OCI-LY1 (cell line): ENCODE measurements at regions not wholly inside any gene's neighbourhood (a gene's known extent, or its start where the extent isn't known, plus 50 kb on each side); places are given as distances from the start of the nearest gene placed in this dataset.

Experiments
- H2AFZ ChIP-seq: fragments of 200-600 bp; sonication (generic), shearing (Covaris generic); 2 replicates; pipeline ENCODE4 v1.6.0; 2014; ENCODE audit warnings: antibody characterized with exemption, mild to moderate bottlenecking, low read length
- H3F3A ChIP-seq: fragments of 200-600 bp; sonication (generic), shearing (Covaris generic); 2 replicates; pipeline ENCODE4 v1.6.0; 2014; ENCODE audit warnings: mild to moderate bottlenecking, antibody characterized with exemption, low read length, moderate library complexity; ENCODE audit not compliant: insufficient read depth
- H3K27ac ChIP-seq: fragments of 200-600 bp; sonication (generic); 2 replicates; pipeline ENCODE4 v1.5.1; 2014; ENCODE audit warnings: low read length, mixed run types, mild to moderate bottlenecking, low read depth; ENCODE audit not compliant: poor library complexity, severe bottlenecking
- H3K27me3 ChIP-seq: fragments of 200-600 bp; sonication (generic); 2 replicates; pipeline ENCODE4 v1.6.0; 2014; ENCODE audit warnings: antibody characterized with exemption, mild to moderate bottlenecking, low read length, moderate library complexity; ENCODE audit not compliant: insufficient read depth
- H3K36me3 ChIP-seq: fragments of 200-600 bp; sonication (generic); 2 replicates; pipeline ENCODE4 v1.6.1; 2014; ENCODE audit warnings: mild to moderate bottlenecking, antibody characterized with exemption, low read length, moderate library complexity, mixed read lengths; ENCODE audit not compliant: insufficient read depth
- H3K4me1 ChIP-seq: fragments of 200-600 bp; sonication (generic); 2 replicates; pipeline ENCODE4 v1.5.1; 2014; ENCODE audit warnings: mild to moderate bottlenecking, low read length, moderate library complexity; ENCODE audit not compliant: insufficient read depth, severe bottlenecking
- H3K4me2 ChIP-seq: fragments of 200-600 bp; sonication (generic), shearing (Covaris generic); 2 replicates; pipeline ENCODE4 v1.6.1; 2014; ENCODE audit warnings: low read length
- H3K4me3 ChIP-seq: fragments of 200-600 bp; sonication (generic); 2 replicates; pipeline ENCODE4 v1.5.1; 2014; ENCODE audit warnings: low read length, low read depth, mild to moderate bottlenecking, mixed read lengths; ENCODE audit not compliant: poor library complexity, severe bottlenecking
- H3K79me2 ChIP-seq: fragments of 200-600 bp; shearing (Covaris generic); 2 replicates; pipeline ENCODE4 v1.6.1; 2016; ENCODE audit warnings: mixed run types, low read length, mixed read lengths; ENCODE audit not compliant: insufficient read depth
- H3K9ac ChIP-seq: fragments of 200-600 bp; sonication (generic), shearing (Covaris generic); 2 replicates; pipeline ENCODE4 v1.6.1; 2014; ENCODE audit warnings: mild to moderate bottlenecking, low read length, mixed read lengths
- H3K9me2 ChIP-seq: fragments of 200-600 bp; sonication (generic), shearing (Covaris generic); 2 replicates; pipeline ENCODE4 v1.6.1; 2014; ENCODE audit warnings: low read depth, mild to moderate bottlenecking, low read length, mixed read lengths
- H3K9me3 ChIP-seq: fragments of 200-600 bp; shearing (Covaris generic); 2 replicates; pipeline ENCODE4 v1.6.1; 2014; ENCODE audit warnings: low read length, mixed read lengths
- H4K20me1 ChIP-seq: fragments of 200-600 bp; sonication (generic), shearing (Covaris generic); 2 replicates; pipeline ENCODE4 v1.6.0; 2016; ENCODE audit warnings: mild to moderate bottlenecking, low read length; ENCODE audit not compliant: insufficient read depth
- EZH2 ChIP-seq: fragments of 200-600 bp; sonication (generic), shearing (Covaris generic); IDR thresholded peaks from 2 replicates; pipeline ENCODE4 v1.8.0; 2017; ENCODE audit warnings: borderline replicate concordance, mixed run types, mild to moderate bottlenecking, antibody characterized with exemption, low read length, moderate library complexity, mixed read lengths
- TF ChIP-seq, protein P1 (sequence below): fragments of 200-600 bp; sonication (generic), shearing (Covaris generic); IDR thresholded peaks from 2 replicates; pipeline ENCODE4 v1.5.1; 2017; ENCODE audit warnings: mild to moderate bottlenecking, antibody characterized with exemption, low read length, moderate library complexity, mixed read lengths

DNA sequence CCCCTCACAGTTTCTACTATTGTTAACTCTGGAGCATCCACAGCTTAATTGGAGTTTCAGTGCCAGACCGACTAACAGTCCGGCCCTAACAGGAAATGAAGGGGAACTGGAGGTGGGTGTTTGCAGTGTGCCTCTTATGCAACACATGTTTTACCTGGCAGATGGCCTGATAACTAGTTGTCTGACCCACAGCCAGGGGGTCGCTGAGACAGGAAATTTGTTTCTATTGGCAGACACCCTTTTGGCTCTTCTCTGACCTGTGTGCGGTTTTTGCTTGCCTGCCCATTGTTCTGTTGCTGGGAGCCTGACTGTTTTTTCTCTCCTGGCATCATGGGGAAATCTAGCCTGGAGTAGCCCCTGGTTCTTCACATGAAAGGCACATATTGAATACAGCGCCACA is 1329.8 kb downstream of the DSC3 start:
- no peaks in the 10 kb centered on the region for H3K79me2 ChIP-seq
- H3K4me2 ChIP-seq, result no peak overlapping the region
- H3K9me3 ChIP-seq, result no peaks in the 10 kb centered on the region
- no peak overlapping the region for H3K9ac ChIP-seq
- no peaks in the 10 kb centered on the region for H3K4me1 ChIP-seq
- H3K27ac ChIP-seq, result no peak overlapping the region
- no peaks in the 10 kb centered on the region for H3F3A ChIP-seq
- H3K9me2 ChIP-seq, result no peaks in the 10 kb centered on the region
- no peak overlapping the region for H3K4me3 ChIP-seq
- no peak overlapping the region for H2AFZ ChIP-seq
- no peak for TF ChIP-seq EZH2
- TF ChIP-seq, protein P1, sequence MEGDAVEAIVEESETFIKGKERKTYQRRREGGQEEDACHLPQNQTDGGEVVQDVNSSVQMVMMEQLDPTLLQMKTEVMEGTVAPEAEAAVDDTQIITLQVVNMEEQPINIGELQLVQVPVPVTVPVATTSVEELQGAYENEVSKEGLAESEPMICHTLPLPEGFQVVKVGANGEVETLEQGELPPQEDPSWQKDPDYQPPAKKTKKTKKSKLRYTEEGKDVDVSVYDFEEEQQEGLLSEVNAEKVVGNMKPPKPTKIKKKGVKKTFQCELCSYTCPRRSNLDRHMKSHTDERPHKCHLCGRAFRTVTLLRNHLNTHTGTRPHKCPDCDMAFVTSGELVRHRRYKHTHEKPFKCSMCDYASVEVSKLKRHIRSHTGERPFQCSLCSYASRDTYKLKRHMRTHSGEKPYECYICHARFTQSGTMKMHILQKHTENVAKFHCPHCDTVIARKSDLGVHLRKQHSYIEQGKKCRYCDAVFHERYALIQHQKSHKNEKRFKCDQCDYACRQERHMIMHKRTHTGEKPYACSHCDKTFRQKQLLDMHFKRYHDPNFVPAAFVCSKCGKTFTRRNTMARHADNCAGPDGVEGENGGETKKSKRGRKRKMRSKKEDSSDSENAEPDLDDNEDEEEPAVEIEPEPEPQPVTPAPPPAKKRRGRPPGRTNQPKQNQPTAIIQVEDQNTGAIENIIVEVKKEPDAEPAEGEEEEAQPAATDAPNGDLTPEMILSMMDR, result no peak
- H4K20me1 ChIP-seq, result no peaks in the 10 kb centered on the region
- no peaks in the 10 kb centered on the region for H3K36me3 ChIP-seq
- H3K27me3 ChIP-seq, result no peaks in the 10 kb centered on the region

DNA sequence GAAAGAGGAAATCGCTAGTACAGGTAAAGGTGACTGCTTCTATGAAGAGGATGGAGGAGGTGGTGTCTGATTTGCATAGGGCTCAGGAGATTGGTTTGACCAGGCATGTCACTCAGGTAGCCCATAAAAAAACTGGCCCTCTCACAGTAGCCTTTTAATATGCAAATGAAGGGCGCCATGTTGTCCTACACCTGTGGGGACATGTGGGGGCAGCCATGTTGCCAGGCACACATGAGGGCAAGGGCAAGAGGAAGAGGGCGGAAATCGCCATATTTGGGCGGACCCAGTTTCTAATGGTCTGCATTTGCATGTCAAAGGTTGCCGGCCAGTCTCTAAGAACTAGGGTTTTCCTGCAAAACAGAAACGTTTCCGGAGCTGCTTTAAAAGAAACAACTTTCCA is 1330.6 kb downstream of the DSC3 start:
- Histone ChIP-seq H3K79me2 (no peaks in the 10 kb centered on the region), H3K27me3 (no peaks in the 10 kb centered on the region), H3K4me3 (no peak overlapping the region), H3K9me3 (no peaks in the 10 kb centered on the region), H3F3A (no peaks in the 10 kb centered on the region), H2AFZ (no peak overlapping the region), H3K9me2 (no peaks in the 10 kb centered on the region), H3K4me2 (no peak overlapping the region), H4K20me1 (no peaks in the 10 kb centered on the region), H3K36me3 (no peaks in the 10 kb centered on the region), H3K9ac (no peak overlapping the region), H3K4me1 (no peaks in the 10 kb centered on the region), H3K27ac (no peak overlapping the region)
- TF ChIP-seq, protein P1, result no peak
- no peak for TF ChIP-seq EZH2

DNA sequence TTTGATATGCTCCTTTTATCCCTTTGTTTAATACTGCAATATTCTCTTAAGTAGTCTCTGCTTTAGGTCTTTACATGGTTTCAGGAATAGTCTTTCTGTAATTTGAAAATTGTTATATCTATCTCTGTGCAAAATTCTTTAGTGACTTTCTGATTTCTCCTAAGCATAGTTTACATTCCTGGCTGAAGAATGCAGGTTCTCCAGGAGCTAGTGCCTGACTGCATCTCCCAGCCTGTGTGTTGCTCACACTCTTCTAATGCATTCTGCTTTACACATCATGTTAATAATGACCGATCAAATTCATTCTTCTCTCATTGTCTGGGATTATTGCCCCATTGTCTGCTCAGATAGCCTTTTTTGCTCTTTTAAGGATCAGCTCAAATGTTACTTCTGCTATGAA is 1349.2 kb downstream of the DSC3 start:
- Histone ChIP-seq H3K36me3 (no peaks in the 10 kb centered on the region), H3K4me3 (no peak overlapping the region), H3K9me3 (no peaks in the 10 kb centered on the region)

More for the DNA sequence above, 1349.2 kb downstream of the DSC3 start:
- Histone ChIP-seq H2AFZ (no peak overlapping the region), H3K9ac (no peak overlapping the region), H3K27ac (no peak overlapping the region), H4K20me1 (no peaks in the 10 kb centered on the region), H3K27me3 (no peaks in the 10 kb centered on the region), H3K4me1 (no peaks in the 10 kb centered on the region), H3K4me2 (no peak overlapping the region), H3K79me2 (no peaks in the 10 kb centered on the region), H3F3A (no peaks in the 10 kb centered on the region), H3K9me2 (no peaks in the 10 kb centered on the region)
- TF ChIP-seq, protein P1, result no peak
- no peak for TF ChIP-seq EZH2
